ENCODE measurements at regions not wholly inside any gene's neighbourhood (a gene's known extent, or its start where the extent isn't known, plus 50 kb on each side); places are given as distances from the start of the nearest gene placed in this dataset.

DNA sequence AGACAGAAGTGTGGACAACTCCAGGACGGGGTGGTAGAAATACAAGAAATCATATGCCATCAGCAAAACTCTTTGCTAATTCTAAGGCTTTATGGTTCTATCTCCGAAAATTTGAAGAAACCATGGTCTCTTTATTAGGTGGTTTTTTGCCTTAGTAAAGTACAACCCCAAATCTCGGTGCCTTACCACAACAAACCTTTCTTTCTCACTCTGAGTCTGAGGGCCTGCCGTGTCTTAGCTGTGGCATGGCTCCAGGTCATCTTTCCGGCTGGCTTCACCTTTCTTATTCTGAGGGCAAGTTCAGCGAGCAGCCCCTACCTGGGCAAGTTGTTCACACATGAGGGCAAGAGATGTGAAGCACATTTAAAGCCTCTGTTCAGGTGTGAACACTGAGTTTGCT, 280.6 kb downstream of the TTLL7 start:
- DNase-seq = no peak

DNA sequence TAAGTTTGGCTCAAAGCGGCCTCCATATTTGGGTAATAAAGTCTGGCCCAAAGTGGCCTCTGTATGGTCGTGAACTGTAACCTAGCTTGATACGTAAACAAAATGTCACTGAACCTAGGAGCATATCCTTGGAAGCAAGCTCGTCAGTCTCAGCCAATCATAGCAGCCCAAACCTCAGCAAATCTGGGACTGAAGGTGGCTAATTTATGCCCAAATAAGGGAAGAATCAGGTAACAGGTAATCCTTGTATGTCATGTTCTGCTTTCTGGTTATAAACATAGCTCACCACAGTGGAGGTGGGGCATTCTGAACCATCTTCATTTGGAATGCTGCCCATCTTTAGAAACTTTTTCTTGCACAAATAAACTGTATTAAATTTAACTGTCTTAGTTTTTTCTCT, 281.1 kb downstream of the TTLL7 start:
- DNase-seq = no peak

DNA sequence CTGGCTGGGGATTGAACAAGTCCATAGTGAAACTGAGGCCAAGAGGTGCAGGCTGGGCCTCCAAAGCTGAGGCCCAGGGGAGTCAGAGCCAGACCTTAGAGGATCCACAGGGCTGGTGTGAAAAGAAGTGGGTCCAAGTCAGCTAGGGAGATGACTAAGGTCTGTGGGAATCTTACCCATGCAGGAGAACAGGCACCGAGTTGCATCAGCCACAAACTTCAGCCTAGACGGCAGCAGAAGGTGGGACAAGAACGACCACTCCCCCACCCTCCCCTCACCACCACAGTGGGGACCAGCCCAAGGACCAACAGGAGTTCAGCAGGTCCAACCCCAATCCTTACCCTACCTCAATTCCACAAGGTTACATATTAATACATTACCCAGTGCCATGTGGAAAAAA, 282.3 kb downstream of the TTLL7 start:
- DNase-seq = no peak

DNA sequence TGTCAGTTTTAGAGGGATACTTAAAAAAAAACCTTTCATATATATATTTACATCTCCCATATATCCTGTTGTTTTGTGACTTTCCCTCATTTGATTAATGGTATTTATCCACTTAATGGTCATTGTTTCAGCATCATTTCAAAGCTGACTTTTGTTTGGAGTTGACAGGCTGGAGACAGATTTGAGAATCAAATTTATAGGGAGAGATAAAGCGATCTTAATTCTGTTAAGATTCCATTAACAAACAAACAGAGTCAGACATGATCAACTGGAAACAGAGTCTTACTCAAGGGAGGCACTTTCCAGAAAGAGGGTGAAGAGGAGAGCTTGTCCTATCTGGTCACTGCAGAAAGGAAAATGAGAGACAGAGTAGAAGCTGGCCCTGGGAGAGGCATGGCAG, 283.4 kb downstream of the TTLL7 start:
- DNase-seq = no peak

DNA sequence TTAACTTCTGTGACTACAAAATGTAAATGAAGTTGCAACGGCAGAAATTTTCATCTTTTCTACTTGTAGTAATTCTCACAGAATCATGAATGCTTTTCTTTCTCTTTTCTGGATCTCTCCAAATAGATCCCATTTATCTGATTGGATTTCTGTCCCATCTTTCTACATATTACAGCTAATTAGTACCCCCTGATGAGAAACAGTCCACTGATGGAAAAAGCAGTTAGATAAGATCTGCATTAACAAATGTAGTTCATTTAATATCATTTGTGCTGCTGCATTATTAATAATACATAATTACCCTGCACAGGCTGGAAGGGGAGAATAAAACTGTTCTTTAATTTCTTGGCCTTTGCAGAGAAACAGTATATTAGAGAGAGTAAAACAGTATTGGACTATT, 289.3 kb downstream of the TTLL7 start:
- DNase-seq = no peak

DNA sequence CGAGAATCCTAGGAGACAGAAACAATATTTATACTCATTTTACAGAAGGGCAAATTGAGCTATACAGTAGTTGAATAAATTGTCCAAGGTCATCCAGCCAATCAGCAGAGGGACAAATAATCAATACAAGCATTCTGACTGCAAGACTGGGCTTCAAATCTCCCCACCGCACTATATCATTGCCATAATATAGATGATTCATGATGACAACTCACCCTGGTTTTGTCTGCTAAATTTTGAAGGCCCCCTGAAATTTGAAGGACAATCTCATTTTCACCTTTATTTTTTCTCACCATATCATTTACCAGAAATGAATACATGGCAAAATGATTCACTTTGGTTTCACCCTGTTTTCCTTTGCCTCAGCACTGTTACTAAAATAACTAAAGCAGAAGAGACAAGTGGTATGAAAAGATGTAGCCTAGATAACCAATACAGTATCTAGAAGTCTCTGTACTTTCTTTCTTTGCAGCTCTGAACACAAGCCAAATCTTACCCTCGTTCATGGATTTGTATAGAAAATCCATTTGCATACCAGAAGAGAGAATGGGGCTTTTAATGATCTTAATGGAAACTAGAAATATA, 292.5 kb downstream of the TTLL7 start:
- DNase-seq = no peak

DNA sequence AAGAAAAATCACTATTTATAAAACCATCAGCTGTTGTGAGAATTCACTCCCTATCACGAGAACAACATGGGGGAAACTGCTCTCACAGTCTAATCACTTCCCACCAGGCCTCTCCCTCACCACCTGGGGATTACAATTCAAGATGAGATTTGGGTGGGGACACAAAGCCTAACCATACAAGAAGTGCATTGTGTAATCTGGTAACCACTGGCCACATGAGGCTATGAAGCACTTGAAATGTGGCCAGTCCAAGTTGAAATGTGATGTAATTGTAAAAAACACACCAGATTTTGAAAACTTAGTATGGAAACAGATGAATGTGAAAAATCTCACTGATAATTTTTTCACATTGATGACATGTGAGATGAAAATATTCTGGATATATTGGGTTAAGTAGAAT, 293.8 kb downstream of the TTLL7 start:
- DNase-seq = no peak

DNA sequence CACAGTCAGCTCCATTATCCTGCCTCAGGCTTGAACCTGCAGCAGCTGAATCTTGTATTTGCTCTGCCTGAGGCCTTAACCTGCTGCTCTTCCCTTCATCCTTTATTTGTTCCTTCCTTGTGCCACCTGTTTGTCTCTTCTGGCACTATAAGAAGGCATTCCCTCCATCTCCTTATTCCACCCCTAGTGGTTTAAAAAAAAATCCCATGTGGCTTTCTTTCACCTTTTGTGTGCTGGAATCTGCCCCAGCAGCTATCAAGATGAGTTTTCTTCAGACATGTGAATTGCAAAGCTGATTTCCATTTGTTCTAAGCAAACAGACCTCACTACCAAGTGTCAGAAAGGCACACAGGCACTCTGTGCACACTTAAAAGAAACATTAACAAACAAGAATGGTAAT, 294.6 kb downstream of the TTLL7 start:
- DNase-seq = no peak

DNA sequence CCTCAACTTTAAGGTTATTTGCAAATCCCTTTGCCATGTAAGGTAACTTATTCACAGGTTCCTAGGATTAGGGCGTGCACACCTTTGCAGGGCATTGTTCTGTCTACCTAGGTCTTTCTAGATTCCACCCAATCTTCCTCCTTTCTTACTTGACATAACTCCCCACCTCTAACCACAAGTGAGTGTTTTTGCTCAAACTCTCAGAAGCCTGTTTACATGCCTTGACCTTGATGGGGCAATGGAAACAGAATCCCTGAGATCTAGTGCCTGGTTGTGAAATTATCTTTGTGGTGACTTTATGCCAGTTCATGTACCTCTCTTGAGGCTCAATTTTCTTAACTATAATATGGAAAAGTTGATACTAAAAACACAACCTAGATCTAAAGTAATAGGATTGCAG, 296.6 kb downstream of the TTLL7 start:
- DNase-seq = no peak

DNA sequence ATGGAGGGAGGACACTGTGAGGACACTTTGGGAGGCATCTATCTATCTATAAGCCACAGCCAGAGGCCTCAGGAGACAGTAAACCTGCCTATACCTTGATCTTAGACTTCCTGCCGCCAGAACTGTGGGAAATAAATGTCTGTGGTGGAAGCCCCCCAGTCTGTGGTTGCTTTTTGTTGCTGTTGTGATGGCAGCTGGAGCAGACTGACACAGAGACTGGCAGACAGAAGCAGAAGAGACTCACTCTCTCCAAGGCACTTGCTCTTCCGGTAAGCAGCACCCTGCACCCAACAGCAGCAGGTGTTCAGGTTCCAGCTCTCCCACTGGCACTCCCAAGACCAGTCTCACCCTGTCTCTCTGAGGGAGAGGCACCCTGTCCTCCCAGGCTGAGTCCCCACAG, 297.6 kb downstream of the TTLL7 start:
- DNase-seq = no peak

DNA sequence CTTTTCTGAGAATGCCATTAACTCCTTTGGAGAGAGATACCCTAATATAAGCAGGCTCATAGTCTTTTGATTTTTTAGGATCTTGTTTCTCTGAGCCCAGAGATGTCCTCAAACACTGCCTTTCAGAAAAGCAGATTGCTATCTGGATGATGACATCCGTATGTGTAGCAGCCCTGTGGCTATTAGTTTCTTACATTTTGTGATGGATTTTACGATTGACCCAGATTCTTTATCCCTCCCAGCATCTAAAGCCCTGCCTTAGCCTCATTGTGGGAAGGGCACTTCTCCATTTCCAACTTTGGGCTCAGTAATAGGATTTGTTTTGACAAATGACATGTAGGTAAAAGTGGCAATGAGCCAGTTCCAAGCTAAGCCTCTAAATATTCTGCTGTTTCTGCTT, 300.3 kb downstream of the TTLL7 start:
- no peak for DNase-seq

DNA sequence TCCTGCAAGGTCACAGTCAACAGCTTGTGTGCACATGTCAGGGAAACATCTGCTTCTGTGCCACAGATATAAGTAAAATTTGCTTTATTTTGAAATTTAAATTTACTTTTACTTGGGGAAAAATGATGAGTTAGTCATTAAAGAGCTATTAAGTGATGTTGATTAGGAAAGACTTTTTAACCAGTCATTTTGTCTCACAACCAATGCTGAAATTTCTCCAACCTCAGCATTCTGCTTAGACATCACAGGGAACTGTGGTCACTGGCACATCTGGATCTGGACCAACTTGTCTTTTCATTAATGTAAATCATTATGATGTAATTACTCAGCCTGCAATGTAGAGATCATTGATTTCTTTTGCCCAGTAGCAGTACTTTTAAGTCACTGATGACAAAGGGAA, 301.0 kb downstream of the TTLL7 start:
- no peak for DNase-seq

DNA sequence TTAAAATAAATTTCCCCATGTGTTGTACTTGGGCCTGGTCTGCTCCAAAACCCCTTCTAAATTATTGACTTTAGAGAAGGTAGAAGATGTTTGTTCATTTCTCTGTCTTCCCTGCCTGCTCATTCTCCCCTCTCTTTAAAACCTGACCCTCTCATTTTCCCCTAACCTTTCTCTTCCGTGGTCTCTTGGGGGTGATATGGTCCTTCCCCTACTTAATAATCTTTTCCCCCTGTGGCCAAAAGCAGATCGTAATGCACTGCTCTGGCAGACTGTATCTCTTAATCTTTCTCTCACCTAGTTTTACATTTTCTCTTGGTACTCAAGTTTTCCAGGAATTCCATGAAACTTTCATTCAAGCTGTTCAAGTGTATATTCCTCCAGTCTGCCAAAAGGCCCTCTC, 301.7 kb downstream of the TTLL7 start:
- DNase-seq = no peak

DNA sequence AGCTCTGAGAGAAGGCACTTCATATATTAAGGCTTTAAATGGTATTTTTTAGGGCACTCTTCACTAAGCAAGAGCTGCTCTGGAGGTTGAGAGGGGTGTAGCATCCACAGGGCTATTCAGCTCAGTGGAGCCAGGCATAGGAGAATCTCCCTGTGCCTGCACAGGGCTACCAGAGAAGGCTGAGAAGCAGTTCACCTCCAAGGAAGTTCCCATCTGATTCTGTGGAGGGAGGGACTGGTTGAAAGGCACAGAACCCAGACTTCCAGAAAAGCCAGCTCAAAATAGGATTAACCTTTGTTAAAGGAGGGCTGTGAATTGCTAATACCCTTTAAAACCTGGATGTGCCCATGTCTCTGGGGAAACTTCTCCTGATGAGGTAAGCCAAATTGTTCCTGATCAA, 304.5 kb downstream of the TTLL7 start:
- no peak for DNase-seq

DNA sequence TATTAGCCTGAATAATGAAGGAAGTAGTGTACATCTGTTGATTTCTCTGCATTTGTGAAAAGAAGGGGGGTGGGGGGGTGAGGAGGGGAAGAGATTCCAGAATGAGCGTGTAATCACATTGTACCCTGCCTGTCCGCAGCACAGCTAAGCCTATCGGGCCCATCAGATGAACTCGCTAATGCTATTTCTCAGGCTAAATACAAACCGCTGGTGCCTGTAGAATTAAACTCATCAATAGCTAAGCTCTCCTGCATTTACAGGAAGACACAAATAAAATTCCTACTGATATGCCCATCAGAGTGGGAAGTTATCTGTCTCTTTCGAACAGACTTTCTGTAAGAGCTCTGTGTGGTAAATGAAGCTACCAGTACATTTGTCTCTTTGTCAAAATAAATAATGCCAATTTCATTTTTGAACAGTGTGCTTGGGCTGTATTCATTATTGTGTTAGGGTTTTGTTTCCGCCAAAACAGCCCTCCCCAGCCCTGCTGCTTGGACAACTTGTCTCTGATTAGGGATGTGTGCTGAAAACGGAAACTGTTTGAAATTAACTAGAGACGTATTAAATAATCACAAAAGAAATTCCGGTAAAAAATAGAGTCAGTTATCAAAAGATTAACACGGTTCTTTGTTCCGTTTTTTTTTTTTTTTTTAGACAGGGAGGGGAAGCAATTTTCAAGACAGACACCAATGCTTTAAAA, 305.4 kb downstream of the TTLL7 start:
- DNase-seq = no peak

DNA sequence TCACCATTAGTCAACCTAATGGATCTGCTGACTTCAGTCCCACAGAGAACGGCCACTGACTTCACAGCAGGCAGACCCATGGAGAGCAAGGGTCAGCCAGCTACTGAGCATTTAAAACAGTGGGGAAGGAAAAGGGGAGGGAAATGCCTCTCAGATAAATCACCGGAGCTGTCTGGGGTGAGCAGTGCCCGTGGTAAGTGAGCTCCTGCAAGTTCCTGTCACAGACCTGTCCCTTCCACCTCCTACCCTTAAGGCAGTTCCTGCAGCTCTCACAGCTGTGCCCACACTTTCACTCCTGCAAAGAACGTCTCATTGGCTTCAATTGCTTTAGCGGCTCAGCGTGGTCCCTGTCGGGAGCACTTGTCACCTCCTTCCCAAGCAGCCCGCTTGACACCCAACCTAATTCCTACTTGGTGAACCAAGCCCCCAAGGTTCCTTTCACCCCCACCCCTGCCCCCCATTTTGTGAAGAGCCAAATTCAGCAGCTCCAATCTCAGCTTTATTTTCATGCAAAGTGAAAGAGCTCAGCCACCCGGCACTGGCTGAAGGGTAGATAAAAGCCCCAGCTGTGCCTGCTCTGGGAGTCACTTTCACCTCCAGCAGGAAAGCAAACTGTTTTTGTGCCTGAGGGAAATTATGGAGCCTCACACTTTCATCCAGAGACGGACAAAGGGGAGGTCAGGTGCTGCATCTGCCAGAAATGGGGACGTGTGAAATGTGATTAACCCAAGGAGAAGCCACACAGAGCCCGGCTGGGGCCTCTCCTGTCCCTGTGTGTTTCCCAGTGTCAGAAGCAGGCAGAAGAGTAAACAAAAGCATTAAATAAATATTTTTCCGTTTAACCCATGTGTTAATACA, 306.2 kb downstream of the TTLL7 start:
- DNase-seq = no peak

DNA sequence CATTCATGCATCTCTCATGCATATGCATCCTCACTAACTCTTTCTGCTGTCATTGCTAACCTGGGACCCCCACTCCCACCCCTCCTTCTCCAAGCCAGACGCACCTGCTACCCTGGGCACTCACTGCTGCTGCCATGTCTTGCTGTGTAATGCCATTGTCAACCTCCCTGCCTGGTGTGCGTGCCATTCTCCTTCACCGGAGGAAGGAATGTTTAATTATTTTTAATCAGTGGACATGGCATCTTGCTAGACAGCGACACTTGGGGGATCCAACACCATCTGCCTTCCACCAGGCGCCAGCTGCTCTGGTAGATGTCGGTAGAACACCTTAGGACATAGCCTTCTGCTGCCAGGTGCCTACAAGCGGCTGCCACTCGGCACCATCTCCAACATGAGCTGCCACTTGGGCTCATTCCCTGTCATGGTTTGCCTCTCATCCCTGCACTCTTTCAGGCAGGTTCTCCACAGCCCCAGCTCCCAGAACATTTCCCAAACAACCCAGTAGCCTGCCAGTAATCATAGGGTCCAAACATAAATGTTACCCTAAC, 306.9 kb downstream of the TTLL7 start:
- no peak for DNase-seq

DNA sequence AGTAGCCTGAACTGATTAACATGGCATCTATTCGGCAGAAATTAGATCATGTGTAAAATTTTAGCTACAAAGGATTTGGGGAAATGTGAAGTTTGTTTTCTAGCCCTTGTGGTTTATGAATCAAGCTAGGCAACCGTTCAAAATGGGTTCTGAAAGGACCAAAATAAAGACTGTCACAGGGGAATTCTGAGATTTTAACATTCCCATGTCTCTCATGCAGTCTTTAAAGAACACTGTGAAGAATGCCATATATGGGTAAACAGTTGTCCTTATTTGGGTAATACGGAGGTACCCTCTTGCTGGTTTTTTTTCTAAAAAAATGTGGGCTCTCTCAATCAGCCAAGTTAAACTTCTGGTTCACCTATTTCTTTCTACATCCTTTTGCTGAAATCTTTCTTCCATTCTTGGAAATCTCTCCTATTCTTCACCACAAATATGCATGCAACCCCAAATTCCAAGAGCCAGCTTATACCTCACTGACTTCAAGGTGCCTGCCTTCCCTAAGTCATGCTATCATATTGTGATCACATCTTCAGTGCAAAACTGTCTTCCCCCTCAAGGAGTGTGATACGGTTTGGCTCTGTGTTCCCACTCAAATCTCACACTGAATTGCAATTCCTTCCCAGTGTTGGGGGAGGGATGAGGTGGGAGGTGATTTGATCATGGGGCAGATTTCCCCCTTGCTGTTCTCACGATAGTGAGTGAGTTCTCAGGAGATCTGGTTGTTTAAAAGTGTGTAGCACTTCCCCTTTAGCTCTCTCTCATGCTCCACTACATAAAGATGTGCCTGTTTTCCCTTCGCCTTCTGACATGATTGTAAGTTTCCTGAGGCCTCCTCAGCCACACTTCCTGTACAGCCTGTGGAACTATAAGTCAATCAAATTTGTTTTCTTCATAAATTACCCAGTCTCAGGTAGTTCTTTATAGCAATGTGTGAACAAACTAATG, 308.7 kb downstream of the TTLL7 start:
- DNase-seq = no peak

DNA sequence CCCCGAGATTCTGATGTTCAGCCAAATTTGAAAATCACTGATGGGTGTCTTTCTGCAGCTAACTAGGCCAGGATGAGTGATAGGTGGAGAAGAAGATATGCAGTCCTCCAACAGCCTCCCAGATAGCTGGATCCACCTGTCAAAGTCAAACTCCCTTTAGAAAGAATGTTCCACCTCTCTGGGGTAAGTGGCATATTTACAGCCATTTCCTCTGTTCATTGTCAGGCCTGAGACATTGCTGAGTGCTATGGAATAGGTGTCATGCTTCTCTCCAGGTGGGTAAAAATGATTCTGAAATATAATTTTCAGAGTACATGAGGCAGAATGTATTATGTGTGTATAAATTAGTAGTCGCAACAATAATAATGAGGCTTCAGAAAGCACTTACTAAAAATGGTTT, 316.8 kb downstream of the TTLL7 start:
- no peak for DNase-seq

DNA sequence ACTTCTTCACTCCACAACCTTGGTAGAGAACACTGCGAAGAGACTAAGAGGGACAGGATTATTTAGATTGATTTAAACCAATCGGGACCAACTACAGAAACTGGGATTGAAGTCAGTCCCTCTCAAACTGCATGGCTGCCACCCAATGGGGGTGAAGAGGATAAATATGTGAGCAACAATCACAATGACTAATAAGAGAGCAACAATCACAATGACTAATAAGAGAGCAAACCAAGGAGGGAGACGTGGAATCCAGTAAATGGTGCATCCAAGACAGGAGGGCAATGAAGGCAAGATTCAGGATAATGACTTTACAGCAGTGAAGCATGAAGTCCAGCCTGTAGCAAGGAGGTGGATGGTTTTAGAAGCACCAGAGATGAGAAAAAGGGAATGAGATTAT, 322.8 kb downstream of the TTLL7 start:
- DNase-seq = no peak

DNA sequence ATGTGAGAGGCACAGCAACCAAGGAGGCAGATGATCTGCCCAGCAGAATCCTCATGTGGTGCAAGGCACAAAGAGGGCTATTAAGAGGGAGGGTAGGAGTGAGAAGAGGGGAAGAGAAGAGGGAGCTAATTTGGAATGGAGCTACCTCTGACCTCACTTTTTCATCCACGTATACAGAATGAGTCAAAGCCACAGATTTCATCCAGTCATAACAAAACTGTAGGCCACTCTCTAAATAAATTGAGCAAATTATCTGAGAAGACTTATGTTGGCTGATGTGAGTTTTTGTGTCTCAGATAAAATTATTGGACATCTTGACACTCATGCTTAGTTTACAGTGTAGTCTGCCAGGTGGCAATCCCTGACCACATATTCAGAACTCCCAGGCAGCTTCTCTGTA, 325.6 kb downstream of the TTLL7 start:
- no peak for DNase-seq

DNA sequence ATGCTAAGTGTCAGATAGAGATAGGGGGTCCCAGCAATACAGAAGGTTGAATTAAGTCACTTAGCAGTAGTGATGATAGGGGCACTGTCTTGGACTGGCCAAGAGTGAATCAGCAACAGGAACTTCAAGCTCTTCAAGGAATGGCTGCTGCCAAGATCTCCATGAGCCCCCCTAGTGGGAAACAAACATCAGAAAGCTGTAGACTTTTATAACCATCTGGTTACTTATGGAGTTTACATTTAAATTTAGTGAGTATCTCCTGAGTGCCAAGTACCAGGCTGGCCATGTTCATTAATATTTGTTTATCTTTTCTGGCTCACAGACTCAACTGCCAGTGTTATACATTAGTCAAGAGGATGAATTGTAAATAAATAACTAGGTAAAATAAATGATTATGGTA, 327.3 kb downstream of the TTLL7 start:
- no peak for DNase-seq

Data from hematopoietic multipotent progenitor cell treated with erythropoietin and hydrocortisone succinate and interleukin-3 and kit ligand, for 8 days (in vitro differentiated cells).